Loucy (cell line): ENCODE measurements at regions not wholly inside any gene's neighbourhood (a gene's known extent, or its start where the extent isn't known, plus 50 kb on each side); places are given as distances from the start of the nearest gene placed in this dataset.

Source experiments
- EZH2phosphoT487 ChIP-seq: fragments of 200-600 bp; IDR thresholded peaks from 2 replicates; pipeline ENCODE4 v1.6.1; 2018; ENCODE audit warnings: antibody characterized with exemption, mild to moderate bottlenecking, moderate library complexity, borderline replicate concordance
- TF ChIP-seq, protein P1 (sequence below): fragments of 200-600 bp; sonication (generic); conservative IDR thresholded peaks from 2 replicates; pipeline ENCODE4 v1.5.1; 2014; ENCODE audit warnings: mild to moderate bottlenecking, antibody characterized with exemption, low read length

DNA sequence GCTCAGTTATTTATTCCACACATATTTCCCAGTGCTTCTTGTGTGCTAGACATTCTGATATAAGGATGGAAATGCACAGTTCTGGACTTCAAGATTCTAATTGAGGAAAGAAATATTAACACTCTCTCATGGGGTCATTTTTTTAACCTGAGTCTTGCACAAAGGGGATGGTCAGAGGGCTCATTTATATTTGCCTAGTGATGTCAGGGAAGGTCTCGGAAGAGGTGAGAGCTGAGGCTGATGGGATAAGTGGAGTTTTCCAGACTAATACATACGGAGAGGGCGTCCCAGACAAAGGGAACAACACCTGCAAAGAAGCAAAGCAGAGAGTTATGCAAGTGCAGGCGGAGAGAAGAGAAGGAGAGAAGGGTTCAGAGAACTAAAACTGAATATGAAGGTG lies 1304.6 kb upstream of the TENM4 start:
- TF ChIP-seq, protein P1, sequence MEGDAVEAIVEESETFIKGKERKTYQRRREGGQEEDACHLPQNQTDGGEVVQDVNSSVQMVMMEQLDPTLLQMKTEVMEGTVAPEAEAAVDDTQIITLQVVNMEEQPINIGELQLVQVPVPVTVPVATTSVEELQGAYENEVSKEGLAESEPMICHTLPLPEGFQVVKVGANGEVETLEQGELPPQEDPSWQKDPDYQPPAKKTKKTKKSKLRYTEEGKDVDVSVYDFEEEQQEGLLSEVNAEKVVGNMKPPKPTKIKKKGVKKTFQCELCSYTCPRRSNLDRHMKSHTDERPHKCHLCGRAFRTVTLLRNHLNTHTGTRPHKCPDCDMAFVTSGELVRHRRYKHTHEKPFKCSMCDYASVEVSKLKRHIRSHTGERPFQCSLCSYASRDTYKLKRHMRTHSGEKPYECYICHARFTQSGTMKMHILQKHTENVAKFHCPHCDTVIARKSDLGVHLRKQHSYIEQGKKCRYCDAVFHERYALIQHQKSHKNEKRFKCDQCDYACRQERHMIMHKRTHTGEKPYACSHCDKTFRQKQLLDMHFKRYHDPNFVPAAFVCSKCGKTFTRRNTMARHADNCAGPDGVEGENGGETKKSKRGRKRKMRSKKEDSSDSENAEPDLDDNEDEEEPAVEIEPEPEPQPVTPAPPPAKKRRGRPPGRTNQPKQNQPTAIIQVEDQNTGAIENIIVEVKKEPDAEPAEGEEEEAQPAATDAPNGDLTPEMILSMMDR: no peak
- no peak for TF ChIP-seq EZH2phosphoT487
